Activated CD4-positive, alpha-beta T cell treated with anti-CD3 and anti-CD28 coated beads, Interleukin-2, amount 10 ng/mL, durations not matched to agents 7 days and 5 days (primary cell): ENCODE measurements at regions not wholly inside any gene's neighbourhood (a gene's known extent, or its start where the extent isn't known, plus 50 kb on each side); places are given as distances from the start of the nearest gene placed in this dataset.

Experiments used
- CTCF ChIA-PET: fragments of 350-600 bp; sonication (Branson Sonifier 250); formaldehyde crosslinking; loops from one replicate; lab custom pipeline; 2021; ENCODE audit warnings: antibody characterized with exemption; lab: Charles Lee
- POLR2A ChIA-PET: fragments of 350-600 bp; sonication (Branson Sonifier 250); formaldehyde crosslinking; loops from one replicate; lab custom pipeline; 2021; ENCODE audit warnings: antibody characterized with exemption; lab: Charles Lee
- DNase-seq: peaks from one replicate; pipeline ENCODE4 v3.0.0-alpha.2; 2020
- H3K27ac Mint-ChIP-seq: one replicate; pipeline ENCODE4 v1.8.0; 2021; ENCODE audit warnings: mild to moderate bottlenecking, moderate library complexity, mixed read lengths
- H3K27me3 Mint-ChIP-seq: one replicate; pipeline ENCODE4 v1.8.0; 2021; ENCODE audit warnings: mixed read lengths
- H3K36me3 Mint-ChIP-seq: one replicate; pipeline ENCODE4 v1.8.0; 2021; ENCODE audit warnings: low read depth, mixed read lengths
- H3K4me1 Mint-ChIP-seq: one replicate; pipeline ENCODE4 v1.8.0; 2021; ENCODE audit warnings: mixed read lengths
- H3K4me3 Mint-ChIP-seq: one replicate; pipeline ENCODE4 v1.8.0; 2021; ENCODE audit warnings: mild to moderate bottlenecking, moderate library complexity, mixed read lengths
- H3K9me3 Mint-ChIP-seq: one replicate; pipeline ENCODE4 v1.8.0; 2021; ENCODE audit warnings: mixed read lengths

- ChIA-PET POLR2A (no interaction called here), CTCF (no interaction called here)
- H3K9me3 Mint-ChIP-seq = peaks cover 3% of the 10 kb centered on the region
- no peaks in the 10 kb centered on the region for H3K36me3 Mint-ChIP-seq
- H3K27ac Mint-ChIP-seq = no peak overlapping the region
- DNase-seq = no peak
- no peaks in the 10 kb centered on the region for H3K4me1 Mint-ChIP-seq
- H3K27me3 Mint-ChIP-seq = no peaks in the 10 kb centered on the region
- no peak overlapping the region for H3K4me3 Mint-ChIP-seq
Measured at GRCh38 chr16:86373276-86373901, 136.9 kb upstream of the FOXF1 start.

GRCh38 chr16:86374603-86375130 lies 135.7 kb upstream of the FOXF1 start:
- no peaks in the 10 kb centered on the region for H3K36me3 Mint-ChIP-seq
- ChIA-PET POLR2A (no interaction called here), CTCF (no interaction called here)
- DNase-seq = no peak
- no peaks in the 10 kb centered on the region for H3K4me1 Mint-ChIP-seq
- no peak overlapping the region for H3K27ac Mint-ChIP-seq
- H3K4me3 Mint-ChIP-seq = no peak overlapping the region
- peaks cover 3% of the 10 kb centered on the region for H3K9me3 Mint-ChIP-seq
- no peaks in the 10 kb centered on the region for H3K27me3 Mint-ChIP-seq

DNA sequence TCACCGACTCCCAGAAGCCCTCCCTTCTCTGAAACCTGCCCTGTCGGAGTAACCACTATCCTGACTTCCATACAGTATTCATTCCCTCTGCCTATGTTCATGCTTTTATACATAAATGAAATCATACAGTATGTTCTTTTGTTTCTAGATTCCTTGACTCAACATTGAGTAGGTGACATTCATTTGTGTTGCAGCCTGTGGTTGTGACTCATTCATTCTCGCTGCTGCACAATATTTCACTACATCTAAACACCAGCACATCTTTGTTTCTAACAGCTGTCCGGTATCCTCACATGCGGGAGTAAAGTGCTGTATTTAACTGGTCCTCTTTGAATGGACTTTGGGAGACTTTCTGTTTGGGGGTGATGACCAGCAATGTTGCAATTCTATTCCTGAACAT lies 135.0 kb upstream of the FOXF1 start:
- no peaks in the 10 kb centered on the region for H3K4me1 Mint-ChIP-seq

DNA sequence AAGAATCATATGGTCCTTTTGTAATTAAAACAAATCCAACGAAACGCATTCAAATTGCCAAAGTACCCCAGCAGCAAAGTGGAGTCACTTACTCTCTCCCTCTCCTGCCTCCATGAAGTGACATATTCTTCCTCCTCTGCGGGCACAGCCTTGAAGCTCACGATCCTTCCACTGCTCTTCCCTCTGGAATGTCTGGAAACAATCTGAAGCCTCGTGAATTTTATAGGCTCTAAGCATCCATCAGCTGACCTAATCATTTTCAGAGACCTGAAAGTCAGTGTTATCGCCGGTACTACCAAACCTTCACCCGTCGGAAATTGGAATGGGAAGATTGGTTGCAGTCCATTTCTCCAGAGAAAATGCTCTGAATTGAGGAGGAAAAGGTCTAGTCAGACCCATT lies 134.5 kb upstream of the FOXF1 start:
- Mint-ChIP-seq H3K36me3 (no peaks in the 10 kb centered on the region), H3K4me1 (no peaks in the 10 kb centered on the region), H3K9me3 (peaks cover 3% of the 10 kb centered on the region), H3K4me3 (no peak overlapping the region), H3K27ac (no peak overlapping the region), H3K27me3 (no peaks in the 10 kb centered on the region)
- ChIA-PET CTCF (no interaction called here), POLR2A (no interaction called here)
- DNase-seq = no peak

More for the DNA sequence above, 135.0 kb upstream of the FOXF1 start:
- no peak for DNase-seq
- Mint-ChIP-seq H3K27ac (no peak overlapping the region), H3K4me3 (no peak overlapping the region), H3K36me3 (no peaks in the 10 kb centered on the region), H3K9me3 (peaks cover 3% of the 10 kb centered on the region), H3K27me3 (no peaks in the 10 kb centered on the region)
- ChIA-PET CTCF (no interaction called here), POLR2A (no interaction called here)

DNA sequence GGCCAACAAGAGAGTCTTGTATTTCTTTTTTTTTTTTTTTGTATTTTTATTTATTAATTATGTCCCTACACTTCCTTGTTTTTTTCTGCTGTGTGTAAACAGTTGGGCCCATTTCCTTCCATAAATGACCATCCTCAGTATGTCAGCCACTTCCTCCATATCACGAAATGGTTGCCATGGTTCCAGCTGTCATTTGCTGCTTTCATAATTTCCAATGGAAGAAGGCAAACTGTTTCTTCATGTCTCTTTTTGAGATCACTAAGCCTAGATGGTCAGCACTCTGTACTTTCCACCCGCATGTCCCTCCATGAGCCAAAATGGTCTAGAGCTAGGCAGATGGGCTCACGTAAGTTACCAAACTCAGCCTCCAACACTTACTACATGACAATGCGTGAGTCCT lies 133.5 kb upstream of the FOXF1 start:
- POLR2A ChIA-PET = no interaction called here
- Mint-ChIP-seq H3K27me3 (no peaks in the 10 kb centered on the region), H3K4me1 (no peaks in the 10 kb centered on the region), H3K9me3 (peaks cover 3% of the 10 kb centered on the region), H3K27ac (no peak overlapping the region), H3K36me3 (no peaks in the 10 kb centered on the region), H3K4me3 (no peak overlapping the region)
- DNase-seq = no peak
- CTCF ChIA-PET = interaction anchor here (0.6 kb wide), 1 partner anchor 68 kb away, joined by 3 read pairs; no protein-coding TSS in a partner anchor

DNA sequence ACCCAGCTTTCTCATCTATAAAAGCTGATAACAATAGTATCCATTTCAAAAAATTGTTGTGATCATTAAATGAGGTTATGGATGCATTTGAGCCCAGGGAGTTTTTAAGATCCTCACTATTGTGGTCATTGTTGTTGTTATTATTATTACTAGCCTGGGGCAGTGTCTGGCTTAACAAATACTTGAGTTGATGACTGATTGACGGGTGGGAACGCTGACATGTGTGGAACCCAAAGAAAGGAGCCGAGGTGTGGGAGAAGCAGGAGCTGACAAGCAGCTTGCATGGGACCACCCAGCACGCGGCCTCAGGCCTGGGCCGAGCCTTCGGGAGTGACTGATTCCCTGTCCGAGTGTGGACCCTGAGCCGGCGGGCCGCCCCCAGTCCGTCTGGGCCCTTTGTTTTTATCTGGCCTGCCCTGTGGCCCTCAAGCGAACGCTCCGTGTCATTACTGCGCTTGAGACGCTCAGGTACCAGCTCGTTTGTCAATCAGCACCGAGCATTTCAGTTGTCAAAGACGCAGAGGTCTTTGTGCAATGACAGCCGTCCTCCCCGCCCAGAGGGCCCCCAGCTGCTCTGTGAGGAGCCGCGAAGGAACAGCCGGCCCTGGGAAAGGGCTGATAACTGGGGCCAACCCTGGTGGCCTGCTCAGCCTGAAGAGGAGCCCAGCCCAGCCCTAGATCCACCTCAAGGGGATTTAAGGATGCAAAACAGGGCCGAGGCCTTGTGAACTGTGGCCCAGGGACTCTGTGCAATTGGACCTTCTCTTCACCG lies 132.9 kb upstream of the FOXF1 start:
- DNase-seq = no peak
- Mint-ChIP-seq H3K27ac (no peak overlapping the region), H3K4me1 (no peaks in the 10 kb centered on the region), H3K36me3 (no peaks in the 10 kb centered on the region), H3K27me3 (no peaks in the 10 kb centered on the region), H3K4me3 (no peak overlapping the region), H3K9me3 (peaks cover 3% of the 10 kb centered on the region)
- ChIA-PET POLR2A (no interaction called here), CTCF (interaction anchor here (0.6 kb wide), 1 partner anchor 68 kb away, joined by 3 read pairs; no protein-coding TSS in a partner anchor)

DNA sequence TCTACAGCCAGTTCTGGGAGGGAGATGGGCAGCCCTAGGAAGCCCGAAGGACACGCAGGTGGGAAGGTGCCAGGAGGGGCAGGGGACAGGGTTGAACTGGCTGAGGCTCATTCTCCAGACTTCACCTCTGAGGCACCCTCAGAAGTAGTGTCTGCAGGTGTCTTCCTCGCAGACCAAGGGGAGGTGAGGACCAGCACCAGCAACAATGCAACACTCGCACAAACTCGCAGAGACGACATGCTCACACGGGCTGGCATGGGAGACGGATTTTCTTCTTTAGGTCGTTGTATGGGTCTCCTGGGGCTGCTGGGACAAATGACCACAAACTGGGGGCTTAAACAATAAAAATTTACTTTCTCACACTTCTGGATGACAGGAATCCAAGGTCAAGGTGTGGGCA lies 132.2 kb upstream of the FOXF1 start:
- H3K27me3 Mint-ChIP-seq = no peaks in the 10 kb centered on the region
- H3K4me1 Mint-ChIP-seq = no peaks in the 10 kb centered on the region
- no peak overlapping the region for H3K27ac Mint-ChIP-seq
- no peak for DNase-seq
- peaks cover 3% of the 10 kb centered on the region for H3K9me3 Mint-ChIP-seq
- no peak overlapping the region for H3K4me3 Mint-ChIP-seq
- ChIA-PET CTCF (no interaction called here), POLR2A (no interaction called here)
- no peaks in the 10 kb centered on the region for H3K36me3 Mint-ChIP-seq

DNA sequence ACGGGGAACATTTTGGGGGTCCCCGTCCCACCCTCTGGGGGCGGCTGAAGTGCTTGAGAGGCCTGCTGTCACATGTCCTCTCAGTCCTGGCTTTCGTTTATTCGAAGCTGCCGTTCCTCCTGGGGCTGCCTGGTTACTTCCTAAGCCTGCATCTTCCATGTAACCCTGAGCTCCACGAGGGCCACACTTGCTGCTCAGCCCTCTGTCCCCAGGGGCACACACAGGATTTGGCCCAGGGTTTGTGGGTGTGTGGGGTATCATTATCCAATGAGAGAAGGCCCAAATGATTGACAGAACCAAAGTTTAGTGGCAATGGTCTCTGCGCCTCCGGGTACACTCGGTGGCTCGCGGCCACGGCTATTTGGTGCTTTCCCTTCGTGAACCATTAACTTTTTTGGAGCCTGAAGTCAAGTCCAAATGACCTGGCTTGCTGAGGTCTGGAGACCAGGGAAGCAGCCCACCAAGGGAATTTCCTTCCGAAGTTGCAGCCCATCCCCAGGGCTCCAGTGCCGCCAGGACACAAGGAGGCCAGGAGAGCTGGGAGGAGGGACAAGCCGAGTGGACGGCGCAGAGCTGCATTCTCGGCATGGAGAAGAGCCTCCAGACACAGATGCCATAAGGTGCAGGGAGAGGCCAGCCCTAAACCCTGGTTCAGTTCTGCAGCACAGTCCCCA lies 131.4 kb upstream of the FOXF1 start:
- no peak overlapping the region for H3K27ac Mint-ChIP-seq
- no peak for DNase-seq
- no peaks in the 10 kb centered on the region for H3K27me3 Mint-ChIP-seq
- peaks cover 3% of the 10 kb centered on the region for H3K9me3 Mint-ChIP-seq
- ChIA-PET POLR2A (no interaction called here), CTCF (no interaction called here)
- no peak overlapping the region for H3K4me3 Mint-ChIP-seq
- H3K36me3 Mint-ChIP-seq = no peaks in the 10 kb centered on the region
- no peaks in the 10 kb centered on the region for H3K4me1 Mint-ChIP-seq

DNA sequence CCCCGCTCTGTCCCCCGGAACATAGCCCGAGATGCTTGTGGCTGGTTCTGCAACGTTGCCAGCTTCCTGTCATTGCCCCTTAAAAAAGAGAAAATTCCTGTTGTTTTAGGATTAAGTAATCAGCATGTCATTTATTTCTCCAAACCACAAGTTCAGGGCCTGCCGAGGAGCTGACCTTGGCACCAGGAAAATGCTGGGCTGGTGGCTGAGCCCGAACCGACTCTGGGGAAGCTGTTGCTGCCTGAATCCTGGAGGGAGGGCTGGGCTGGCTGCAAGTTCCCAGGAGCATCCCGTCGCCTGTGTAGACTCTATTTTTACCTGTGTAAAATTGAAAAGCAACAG lies 130.9 kb upstream of the FOXF1 start:
- ChIA-PET CTCF (no interaction called here), POLR2A (no interaction called here)
- H3K9me3 Mint-ChIP-seq = peaks cover under 1% of the 10 kb centered on the region
- H3K36me3 Mint-ChIP-seq = no peaks in the 10 kb centered on the region
- no peaks in the 10 kb centered on the region for H3K4me1 Mint-ChIP-seq
- no peak overlapping the region for H3K27ac Mint-ChIP-seq
- no peaks in the 10 kb centered on the region for H3K27me3 Mint-ChIP-seq
- DNase-seq = no peak
- no peak overlapping the region for H3K4me3 Mint-ChIP-seq

- Mint-ChIP-seq H3K36me3 (no peaks in the 10 kb centered on the region), H3K4me1 (no peaks in the 10 kb centered on the region), H3K27me3 (no peaks in the 10 kb centered on the region), H3K27ac (no peak overlapping the region), H3K4me3 (no peak overlapping the region), H3K9me3 (no peaks in the 10 kb centered on the region)
- DNase-seq = no peak
- POLR2A ChIA-PET = no interaction called here
- CTCF ChIA-PET = no interaction called here
Measured at GRCh38 chr16:86380030-86380429, 130.3 kb upstream of the FOXF1 start.

DNA sequence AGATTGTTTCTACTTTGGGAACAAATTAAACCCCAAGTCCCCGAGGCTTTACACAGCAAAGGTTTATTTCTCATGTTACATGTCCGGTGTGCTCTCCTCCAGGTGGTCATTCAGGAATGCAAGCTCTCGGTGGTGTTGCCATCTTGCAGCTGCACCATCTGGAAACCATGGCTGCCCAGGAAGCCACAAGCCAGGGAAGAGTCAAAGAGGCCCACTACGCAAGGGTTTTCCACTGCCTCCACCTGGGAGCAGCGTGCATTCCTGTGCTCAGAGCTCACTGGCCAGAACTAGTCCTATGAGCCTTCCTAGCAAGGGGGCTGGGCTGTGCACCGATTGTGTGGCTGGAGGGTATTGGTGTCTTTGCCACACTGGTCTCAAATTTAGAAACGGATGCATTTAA lies 128.8 kb upstream of the FOXF1 start:
- ChIA-PET CTCF (no interaction called here), POLR2A (no interaction called here)
- no peaks in the 10 kb centered on the region for H3K27me3 Mint-ChIP-seq
- H3K9me3 Mint-ChIP-seq = no peaks in the 10 kb centered on the region
- DNase-seq = no peak
- no peaks in the 10 kb centered on the region for H3K36me3 Mint-ChIP-seq
- H3K27ac Mint-ChIP-seq = no peak overlapping the region
- no peak overlapping the region for H3K4me3 Mint-ChIP-seq
- H3K4me1 Mint-ChIP-seq = no peaks in the 10 kb centered on the region

DNA sequence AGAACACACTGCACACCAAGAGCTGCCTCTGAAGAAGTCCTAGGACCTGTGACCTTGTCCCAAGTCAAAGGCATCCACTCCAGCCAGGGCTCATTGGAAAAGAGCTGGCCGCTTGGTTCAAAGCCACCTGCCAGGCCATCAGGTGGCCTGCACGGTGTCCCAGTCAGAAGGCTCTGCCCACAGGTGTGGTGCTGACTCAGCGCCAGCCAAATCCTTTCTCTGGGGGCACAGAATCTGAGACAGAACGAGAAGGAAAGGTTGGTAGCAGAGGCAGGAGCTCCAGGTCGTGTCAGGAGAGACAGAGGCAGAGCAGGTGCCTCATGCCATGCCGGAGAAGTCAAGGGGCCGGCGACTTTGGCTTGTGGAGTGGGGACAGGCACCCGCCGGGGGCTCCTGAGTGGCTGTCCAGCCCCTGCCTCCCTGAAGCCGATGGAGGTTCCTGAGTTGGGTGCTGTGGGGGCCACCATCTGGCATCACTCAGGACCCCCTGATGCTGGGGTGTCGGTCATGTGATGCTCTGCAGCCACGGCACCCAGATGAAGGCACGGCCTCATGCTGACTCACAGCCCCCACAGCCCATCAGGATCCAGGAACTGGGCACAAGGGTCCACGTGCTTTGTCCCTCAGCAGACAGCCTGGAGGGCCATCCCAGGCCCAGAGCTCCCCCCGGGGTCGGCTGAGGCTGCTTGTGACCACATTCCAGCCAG lies 128.1 kb upstream of the FOXF1 start:
- Mint-ChIP-seq H3K4me3 (no peak overlapping the region), H3K4me1 (no peaks in the 10 kb centered on the region), H3K36me3 (no peaks in the 10 kb centered on the region), H3K27ac (no peak overlapping the region), H3K27me3 (no peaks in the 10 kb centered on the region), H3K9me3 (no peaks in the 10 kb centered on the region)
- DNase-seq = no peak
- ChIA-PET POLR2A (no interaction called here), CTCF (no interaction called here)
